ENCODE measurements at regions not wholly inside any gene's neighbourhood (a gene's known extent, or its start where the extent isn't known, plus 50 kb on each side); places are given as distances from the start of the nearest gene placed in this dataset.

DNA sequence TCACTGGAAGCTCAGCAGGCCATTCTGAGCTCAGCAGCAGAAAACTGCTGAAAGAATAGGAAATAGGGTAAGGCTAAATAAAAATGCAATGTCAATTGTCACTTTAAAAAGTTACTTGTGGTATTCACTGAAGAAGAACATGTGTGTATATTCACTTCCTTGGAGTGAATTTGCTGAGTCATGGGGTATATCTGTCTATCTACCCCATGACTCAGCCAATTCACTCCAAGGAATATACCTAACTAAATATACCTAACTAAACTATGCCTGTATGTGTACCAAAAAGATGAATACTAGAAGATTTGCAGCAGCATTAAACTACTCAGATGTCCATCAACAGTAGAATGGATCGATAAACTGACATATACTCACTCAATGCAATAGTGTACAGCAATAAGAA lies 69.5 kb upstream of the KCNAB1 start (continued):
- no peak for TF ChIP-seq NFIC (IDR thresholded peaks at IDR 0.05; ENCODE audit: borderline replicate concordance)
- TF ChIP-seq MEF2A (IDR thresholded peaks at IDR 0.05; ENCODE audit: borderline replicate concordance, low read depth), result no peak
- TF ChIP-seq EP300 (IDR thresholded peaks at IDR 0.05; ENCODE audit: borderline replicate concordance in 1 of 2, low read depth in 1 of 2, low read length in 1 of 2), result no peak
- no peak for TF ChIP-seq FOXJ3 (CRISPR knock-in tag; IDR thresholded peaks at IDR 0.05)
- TF ChIP-seq SIN3A (IDR thresholded peaks at IDR 0.05; ENCODE audit: borderline replicate concordance, low read depth, low read length), result no peak
- no peak for TF ChIP-seq JUND (IDR thresholded peaks at IDR 0.05)
- no peak for TF ChIP-seq CHD2 (IDR thresholded peaks at IDR 0.05; ENCODE audit: low read length, partially characterized antibody)
- TF ChIP-seq, protein P1, sequence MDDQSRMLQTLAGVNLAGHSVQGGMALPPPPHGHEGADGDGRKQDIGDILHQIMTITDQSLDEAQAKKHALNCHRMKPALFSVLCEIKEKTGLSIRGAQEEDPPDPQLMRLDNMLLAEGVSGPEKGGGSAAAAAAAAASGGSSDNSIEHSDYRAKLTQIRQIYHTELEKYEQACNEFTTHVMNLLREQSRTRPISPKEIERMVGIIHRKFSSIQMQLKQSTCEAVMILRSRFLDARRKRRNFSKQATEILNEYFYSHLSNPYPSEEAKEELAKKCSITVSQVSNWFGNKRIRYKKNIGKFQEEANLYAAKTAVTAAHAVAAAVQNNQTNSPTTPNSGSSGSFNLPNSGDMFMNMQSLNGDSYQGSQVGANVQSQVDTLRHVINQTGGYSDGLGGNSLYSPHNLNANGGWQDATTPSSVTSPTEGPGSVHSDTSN (IDR thresholded peaks at IDR 0.05), result no peak

DNA sequence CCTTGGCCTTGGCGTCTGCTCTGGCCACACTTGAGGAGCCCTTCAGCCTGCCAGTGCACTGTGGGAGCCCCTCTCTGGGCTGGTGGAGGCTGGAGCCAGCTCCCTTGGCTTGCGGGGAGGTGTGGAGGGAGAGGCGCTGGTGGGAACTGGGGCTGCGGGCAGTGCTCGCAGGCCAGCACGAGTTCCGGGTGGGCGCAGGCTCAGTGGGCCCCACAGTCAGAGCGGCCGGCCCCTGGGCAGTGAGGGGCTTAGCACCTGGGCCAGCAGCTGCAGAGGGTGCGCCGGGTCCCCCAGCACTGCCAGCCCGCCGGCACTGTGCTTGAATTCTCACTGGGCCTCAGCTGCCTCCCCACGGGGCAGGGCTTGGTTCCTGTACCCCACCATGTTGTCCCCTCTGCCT lies 68.7 kb upstream of the KCNAB1 start:
- H3K27ac ChIP-seq (ENCODE audit: low read depth in 2 of 2, low read length in 1 of 2), result no peak overlapping the region
- no peak overlapping the region for H2AFZ ChIP-seq (ENCODE audit: low read depth)
- H3K27me3 ChIP-seq (ENCODE audit: insufficient read depth), result peaks cover under 1% of the 10 kb centered on the region; the same call in 1 of the 2 replicates
- no peaks in the 10 kb centered on the region for H3K4me1 ChIP-seq (ENCODE audit: control insufficient read depth in 1 of 2, insufficient read depth in 2 of 2, low read depth in 1 of 2, low read length in 1 of 2)
- H3K79me2 ChIP-seq (ENCODE audit: insufficient read depth), result no peaks in the 10 kb centered on the region
- no peak overlapping the region for H3K9ac ChIP-seq
- ChIA-PET CTCF (interaction anchor here (1.1 kb wide), 1 partner anchor 8 kb away, joined by 3 read pairs; no protein-coding TSS in a partner anchor), POLR2A (no interaction called here)
- H3K4me2 ChIP-seq, result no peak overlapping the region
- no peaks in the 10 kb centered on the region for H4K20me1 ChIP-seq (ENCODE audit: insufficient read depth)
- no peak overlapping the region for H3K4me3 ChIP-seq (ENCODE audit: low read depth in 2 of 2, low read length in 1 of 2)
- no peaks in the 10 kb centered on the region for H3K36me3 ChIP-seq (replicated peaks in 1 of 2; ENCODE audit: control insufficient read depth in 1 of 2, insufficient read depth in 2 of 2, low read length in 1 of 2)
- no peaks in the 10 kb centered on the region for H3K9me3 ChIP-seq
- DNase-seq, result no peak
- no peaks in the 10 kb centered on the region for H3F3A ChIP-seq (replicated peaks; ENCODE audit: insufficient read depth)
- WGBS (ENCODE audit: low lambda C conversion rate), result 88% methylated on average over 9 of the region's 15 CpGs
- H3K9me2 ChIP-seq, result no peaks in the 10 kb centered on the region
- no peak for TF ChIP-seq RCOR1 (IDR thresholded peaks at IDR 0.05; ENCODE audit: low read length)
- no peak for TF ChIP-seq YY1 (IDR thresholded peaks at IDR 0.05; ENCODE audit: low read depth)
- TF ChIP-seq, protein P1 (IDR thresholded peaks at IDR 0.05), result no peak
- TF ChIP-seq EP300 (IDR thresholded peaks at IDR 0.05; ENCODE audit: borderline replicate concordance in 1 of 2, low read depth in 1 of 2, low read length in 1 of 2), result no peak
- TF ChIP-seq, protein P2, sequence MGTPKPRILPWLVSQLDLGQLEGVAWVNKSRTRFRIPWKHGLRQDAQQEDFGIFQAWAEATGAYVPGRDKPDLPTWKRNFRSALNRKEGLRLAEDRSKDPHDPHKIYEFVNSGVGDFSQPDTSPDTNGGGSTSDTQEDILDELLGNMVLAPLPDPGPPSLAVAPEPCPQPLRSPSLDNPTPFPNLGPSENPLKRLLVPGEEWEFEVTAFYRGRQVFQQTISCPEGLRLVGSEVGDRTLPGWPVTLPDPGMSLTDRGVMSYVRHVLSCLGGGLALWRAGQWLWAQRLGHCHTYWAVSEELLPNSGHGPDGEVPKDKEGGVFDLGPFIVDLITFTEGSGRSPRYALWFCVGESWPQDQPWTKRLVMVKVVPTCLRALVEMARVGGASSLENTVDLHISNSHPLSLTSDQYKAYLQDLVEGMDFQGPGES (IDR thresholded peaks at IDR 0.05; ENCODE audit: low read depth, low read length), result no peak
- TF ChIP-seq NFIC (IDR thresholded peaks at IDR 0.05; ENCODE audit: borderline replicate concordance), result no peak
- TF ChIP-seq, protein P3, sequence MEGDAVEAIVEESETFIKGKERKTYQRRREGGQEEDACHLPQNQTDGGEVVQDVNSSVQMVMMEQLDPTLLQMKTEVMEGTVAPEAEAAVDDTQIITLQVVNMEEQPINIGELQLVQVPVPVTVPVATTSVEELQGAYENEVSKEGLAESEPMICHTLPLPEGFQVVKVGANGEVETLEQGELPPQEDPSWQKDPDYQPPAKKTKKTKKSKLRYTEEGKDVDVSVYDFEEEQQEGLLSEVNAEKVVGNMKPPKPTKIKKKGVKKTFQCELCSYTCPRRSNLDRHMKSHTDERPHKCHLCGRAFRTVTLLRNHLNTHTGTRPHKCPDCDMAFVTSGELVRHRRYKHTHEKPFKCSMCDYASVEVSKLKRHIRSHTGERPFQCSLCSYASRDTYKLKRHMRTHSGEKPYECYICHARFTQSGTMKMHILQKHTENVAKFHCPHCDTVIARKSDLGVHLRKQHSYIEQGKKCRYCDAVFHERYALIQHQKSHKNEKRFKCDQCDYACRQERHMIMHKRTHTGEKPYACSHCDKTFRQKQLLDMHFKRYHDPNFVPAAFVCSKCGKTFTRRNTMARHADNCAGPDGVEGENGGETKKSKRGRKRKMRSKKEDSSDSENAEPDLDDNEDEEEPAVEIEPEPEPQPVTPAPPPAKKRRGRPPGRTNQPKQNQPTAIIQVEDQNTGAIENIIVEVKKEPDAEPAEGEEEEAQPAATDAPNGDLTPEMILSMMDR (IDR thresholded peaks at IDR 0.05), result no peak
- no peak for TF ChIP-seq GABPA (IDR thresholded peaks at IDR 0.05; ENCODE audit: low read depth)
- no peak for TF ChIP-seq TAF1 (IDR thresholded peaks at IDR 0.05; ENCODE audit: borderline replicate concordance, low read depth, low read length)
- TF ChIP-seq, protein P4, sequence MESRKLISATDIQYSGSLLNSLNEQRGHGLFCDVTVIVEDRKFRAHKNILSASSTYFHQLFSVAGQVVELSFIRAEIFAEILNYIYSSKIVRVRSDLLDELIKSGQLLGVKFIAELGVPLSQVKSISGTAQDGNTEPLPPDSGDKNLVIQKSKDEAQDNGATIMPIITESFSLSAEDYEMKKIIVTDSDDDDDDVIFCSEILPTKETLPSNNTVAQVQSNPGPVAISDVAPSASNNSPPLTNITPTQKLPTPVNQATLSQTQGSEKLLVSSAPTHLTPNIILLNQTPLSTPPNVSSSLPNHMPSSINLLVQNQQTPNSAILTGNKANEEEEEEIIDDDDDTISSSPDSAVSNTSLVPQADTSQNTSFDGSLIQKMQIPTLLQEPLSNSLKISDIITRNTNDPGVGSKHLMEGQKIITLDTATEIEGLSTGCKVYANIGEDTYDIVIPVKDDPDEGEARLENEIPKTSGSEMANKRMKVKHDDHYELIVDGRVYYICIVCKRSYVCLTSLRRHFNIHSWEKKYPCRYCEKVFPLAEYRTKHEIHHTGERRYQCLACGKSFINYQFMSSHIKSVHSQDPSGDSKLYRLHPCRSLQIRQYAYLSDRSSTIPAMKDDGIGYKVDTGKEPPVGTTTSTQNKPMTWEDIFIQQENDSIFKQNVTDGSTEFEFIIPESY (IDR thresholded peaks at IDR 0.05; ENCODE audit: borderline replicate concordance, low read depth), result no peak
- no peak for TF ChIP-seq REST (IDR thresholded peaks at IDR 0.05; ENCODE audit: low read depth, low read length)
- TF ChIP-seq FOXM1 (IDR thresholded peaks at IDR 0.05; ENCODE audit: low read depth), result no peak
- TF ChIP-seq TCF12 (IDR thresholded peaks at IDR 0.05), result no peak
- TF ChIP-seq SMC3 (IDR thresholded peaks at IDR 0.05; ENCODE audit: low read depth, low read length), result no peak
- no peak for TF ChIP-seq USF2 (IDR thresholded peaks at IDR 0.05; ENCODE audit: borderline replicate concordance, low read depth, low read length)

Data from SK-N-SH (cell line).